ENCODE measurements at regions not wholly inside any gene's neighbourhood (a gene's known extent, or its start where the extent isn't known, plus 50 kb on each side); places are given as distances from the start of the nearest gene placed in this dataset.

GRCh38 chr12:114957225-114957624, 273.2 kb upstream of the TBX3 start:
- ChIA-PET POLR2A (no interaction called here), CTCF (no interaction called here)
- H3K9me3 ChIP-seq (replicated peaks; ENCODE audit: control insufficient read depth, insufficient read depth, low read length) = peaks cover 6% of the 10 kb centered on the region
- no peak overlapping the region for H2AFZ ChIP-seq (ENCODE audit: low read depth, low read length)
- no peaks in the 10 kb centered on the region for H3K79me2 ChIP-seq (ENCODE audit: control insufficient read depth, insufficient read depth, low read length)
- no peaks in the 10 kb centered on the region for H3K36me3 ChIP-seq (ENCODE audit: control insufficient read depth in 2 of 2, extremely low read depth in 1 of 2, insufficient read depth in 2 of 2, low read length in 2 of 2)
- H3K4me1 ChIP-seq (ENCODE audit: control insufficient read depth, extremely low read depth, insufficient read depth, low read length) = no peaks in the 10 kb centered on the region
- no peak overlapping the region for H3K27ac ChIP-seq (ENCODE audit: insufficient read depth, low read depth, low read length)
- no peak overlapping the region for H3K4me3 ChIP-seq (replicated peaks in 1 of 3; ENCODE audit: insufficient read depth in 1 of 3, low read depth in 1 of 3, low read length in 3 of 3)
- no peaks in the 10 kb centered on the region for H3K9me1 ChIP-seq (replicated peaks; ENCODE audit: control insufficient read depth, extremely low read depth, insufficient read depth, low read length)
- no peak overlapping the region for H3K9ac ChIP-seq (replicated peaks; ENCODE audit: extremely low read depth, insufficient read depth, low read length)
- intact Hi-C loops (cut with micrococcal nuclease) (no loop called here), dilution Hi-C loops (cut with MboI; ENCODE audit: extremely low pct_ligation_motif_present, low sequenced_read_pairs) (no loop called here)
- DNase-seq (ENCODE audit: low read depth, low spot score) (no peak), FAIRE-seq (no peak)
- no peak overlapping the region for H3K4me2 ChIP-seq (ENCODE audit: insufficient read depth, low read length)
- no TSS peak for BruUV-seq (replicated peaks)
- H3K27me3 ChIP-seq (ENCODE audit: control insufficient read depth in 2 of 2, insufficient read depth in 2 of 2, low read length in 2 of 2) = no peaks in the 10 kb centered on the region
- H4K20me1 ChIP-seq (replicated peaks; ENCODE audit: control insufficient read depth, extremely low read depth, insufficient read depth, low read length) = no peaks in the 10 kb centered on the region
- TF ChIP-seq POLR2AphosphoS5 (IDR thresholded peaks at IDR 0.05; ENCODE audit: insufficient read depth, low read depth, low read length) = no peak
- no peak for TF ChIP-seq EZH2 (IDR thresholded peaks at IDR 0.05; ENCODE audit: borderline replicate concordance, low read depth, low read length, severe bottlenecking)
- TF ChIP-seq CTCF (IDR thresholded peaks at IDR 0.05; ENCODE audit: extremely low read depth in 1 of 2, insufficient read depth in 1 of 2, low read depth in 1 of 2, low read length in 2 of 2) = no peak
- TF ChIP-seq POLR2A (IDR thresholded peaks at IDR 0.05; ENCODE audit: low read depth, low read length) = no peak
- no peak for TF ChIP-seq FOS (IDR thresholded peaks at IDR 0.05; ENCODE audit: borderline replicate concordance, insufficient read depth, low read length)
- no peak for TF ChIP-seq MYC (IDR thresholded peaks at IDR 0.05; ENCODE audit: low read depth, low read length)
- no peak for TF ChIP-seq GATA2 (IDR thresholded peaks at IDR 0.05; ENCODE audit: insufficient read depth, insufficient read length, low read depth, low read length)
- TF ChIP-seq MAX (IDR thresholded peaks at IDR 0.05; ENCODE audit: insufficient read depth, insufficient read length) = no peak
- no peak for TF ChIP-seq JUN (IDR thresholded peaks at IDR 0.05; ENCODE audit: borderline replicate concordance, insufficient read depth, insufficient read length, low read depth)

Measured in endothelial cell of umbilical vein (primary cell).